ENCODE measurements at regions not wholly inside any gene's neighbourhood (a gene's known extent, or its start where the extent isn't known, plus 50 kb on each side); places are given as distances from the start of the nearest gene placed in this dataset.

DNA sequence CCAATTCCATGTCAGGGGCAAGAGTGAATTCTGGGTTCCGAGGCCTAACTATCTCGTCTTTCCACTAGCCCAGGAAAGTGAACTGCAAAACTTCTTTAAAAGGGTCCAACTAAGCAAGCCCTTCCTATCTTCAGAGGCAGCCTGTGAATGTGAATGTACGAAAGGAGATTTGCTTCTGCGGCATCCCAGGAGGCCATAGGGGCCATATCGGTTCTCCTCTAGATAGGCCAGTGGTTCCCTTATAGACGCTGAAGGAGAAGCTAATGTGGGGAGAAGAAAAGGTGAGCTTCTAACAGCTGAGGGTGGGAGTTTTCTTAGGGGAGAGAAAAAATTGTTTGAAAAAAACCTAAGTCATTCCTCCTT, 128.0 kb upstream of the C1orf174 start:
- peaks cover 0 to 3% of the 10 kb centered on the region in 2 donors for H3K27me3 ChIP-seq
- intact Hi-C loops (cut with DNase I; ENCODE audit: low total_unique reads) = no loop called here

DNA sequence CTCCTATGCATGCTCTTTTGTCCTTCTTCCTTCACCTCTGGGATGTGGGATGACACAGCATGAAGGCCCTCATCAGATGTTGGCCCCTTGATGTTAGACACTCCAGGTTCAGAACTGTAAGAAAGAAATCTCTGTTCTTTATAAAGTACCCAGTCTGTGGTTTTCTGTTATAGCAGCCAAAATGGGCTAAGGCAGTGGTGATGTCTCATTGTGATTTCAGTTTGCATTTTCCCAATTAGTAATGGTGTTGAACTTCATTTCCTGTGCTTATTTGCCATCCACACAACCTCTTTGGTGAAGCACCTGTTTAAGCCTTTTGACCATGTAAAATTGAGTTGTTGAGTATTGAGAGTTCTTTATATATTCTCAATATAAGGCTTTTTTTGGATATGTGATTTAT, 129.3 kb upstream of the C1orf174 start:
- intact Hi-C loops (cut with DNase I; ENCODE audit: low total_unique reads) = no loop called here
- H3K27ac ChIP-seq = no peak overlapping the region
- no peak for DNase-seq
- H3K27me3 ChIP-seq = peaks cover 0 to 3% of the 10 kb centered on the region in 2 donors
- H3K36me3 ChIP-seq = no peaks in the 10 kb centered on the region
- H3K4me1 ChIP-seq = no peaks in the 10 kb centered on the region
- TF ChIP-seq POLR2A (IDR thresholded peaks at IDR 0.05) = no peak
- TF ChIP-seq, protein P1, sequence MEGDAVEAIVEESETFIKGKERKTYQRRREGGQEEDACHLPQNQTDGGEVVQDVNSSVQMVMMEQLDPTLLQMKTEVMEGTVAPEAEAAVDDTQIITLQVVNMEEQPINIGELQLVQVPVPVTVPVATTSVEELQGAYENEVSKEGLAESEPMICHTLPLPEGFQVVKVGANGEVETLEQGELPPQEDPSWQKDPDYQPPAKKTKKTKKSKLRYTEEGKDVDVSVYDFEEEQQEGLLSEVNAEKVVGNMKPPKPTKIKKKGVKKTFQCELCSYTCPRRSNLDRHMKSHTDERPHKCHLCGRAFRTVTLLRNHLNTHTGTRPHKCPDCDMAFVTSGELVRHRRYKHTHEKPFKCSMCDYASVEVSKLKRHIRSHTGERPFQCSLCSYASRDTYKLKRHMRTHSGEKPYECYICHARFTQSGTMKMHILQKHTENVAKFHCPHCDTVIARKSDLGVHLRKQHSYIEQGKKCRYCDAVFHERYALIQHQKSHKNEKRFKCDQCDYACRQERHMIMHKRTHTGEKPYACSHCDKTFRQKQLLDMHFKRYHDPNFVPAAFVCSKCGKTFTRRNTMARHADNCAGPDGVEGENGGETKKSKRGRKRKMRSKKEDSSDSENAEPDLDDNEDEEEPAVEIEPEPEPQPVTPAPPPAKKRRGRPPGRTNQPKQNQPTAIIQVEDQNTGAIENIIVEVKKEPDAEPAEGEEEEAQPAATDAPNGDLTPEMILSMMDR (IDR thresholded peaks at IDR 0.05) = no peak
- H3K4me3 ChIP-seq = no peak overlapping the region
- no peaks in the 10 kb centered on the region for H3K9me3 ChIP-seq

More for the DNA sequence above, 128.0 kb upstream of the C1orf174 start:
- no peak overlapping the region for H3K4me3 ChIP-seq
- H3K4me1 ChIP-seq = no peaks in the 10 kb centered on the region
- no peaks in the 10 kb centered on the region for H3K36me3 ChIP-seq
- TF ChIP-seq, protein P1 (IDR thresholded peaks at IDR 0.05) = no peak
- TF ChIP-seq POLR2A (IDR thresholded peaks at IDR 0.05) = no peak
- DNase-seq = no peak
- no peak overlapping the region for H3K27ac ChIP-seq
- H3K9me3 ChIP-seq = no peaks in the 10 kb centered on the region

DNA sequence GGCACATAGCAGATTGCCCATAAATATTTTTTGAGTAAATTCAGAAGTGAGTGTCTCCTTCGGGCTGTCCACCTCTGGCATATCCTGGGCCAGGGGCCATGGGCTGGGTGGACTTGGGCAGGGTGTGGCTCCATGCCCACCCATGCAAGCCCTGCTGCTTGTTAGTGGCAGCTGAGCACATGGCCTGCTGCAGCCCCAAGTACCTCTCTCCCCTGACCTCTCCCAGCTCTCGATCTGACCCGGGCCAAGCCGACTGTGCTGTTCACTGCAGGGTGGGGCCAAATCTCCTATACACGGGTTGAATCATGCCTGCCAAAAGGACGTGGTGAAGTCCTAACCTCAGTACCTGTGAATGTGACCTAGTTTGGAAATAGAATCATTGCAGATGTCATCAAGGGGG, 132.5 kb upstream of the C1orf174 start:
- TF ChIP-seq POLR2A (IDR thresholded peaks at IDR 0.05) = no peak
- TF ChIP-seq, protein P1 (IDR thresholded peaks at IDR 0.05) = no peak
- no peak overlapping the region for H3K27ac ChIP-seq
- DNase-seq = no peak
- no peaks in the 10 kb centered on the region for H3K36me3 ChIP-seq
- H3K4me3 ChIP-seq = no peak overlapping the region
- no peaks in the 10 kb centered on the region for H3K4me1 ChIP-seq
- H3K27me3 ChIP-seq = no peaks in the 10 kb centered on the region
- intact Hi-C loops (cut with DNase I; ENCODE audit: low total_unique reads) = no loop called here
- H3K9me3 ChIP-seq = no peaks in the 10 kb centered on the region

DNA sequence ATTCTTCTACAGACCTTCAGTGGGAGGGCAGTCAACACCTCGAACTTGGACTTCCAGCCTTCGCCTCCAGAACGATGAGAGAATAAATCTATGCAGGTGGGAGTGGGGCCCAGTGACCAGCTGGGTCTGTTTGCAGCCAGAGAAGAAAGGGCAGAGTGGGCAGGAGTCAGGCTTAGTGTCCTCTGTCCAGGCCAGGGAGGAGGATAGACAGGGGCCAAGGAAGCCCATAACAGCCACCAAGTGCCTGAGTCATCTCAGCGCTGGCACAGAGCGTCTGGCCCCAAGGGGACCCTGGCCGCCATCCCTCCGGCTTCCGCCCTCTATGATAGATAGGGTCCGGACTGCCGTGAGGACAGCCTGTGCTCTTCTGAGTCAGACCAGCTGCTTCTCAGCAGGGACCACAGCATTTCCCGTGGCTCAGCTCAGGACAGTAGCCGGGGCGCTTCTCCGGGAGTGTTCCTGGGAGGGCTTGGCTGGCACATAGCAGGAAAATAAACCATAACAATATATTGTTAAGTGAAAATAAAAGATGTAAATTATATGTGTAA, 133.1 kb upstream of the C1orf174 start:
- TF ChIP-seq POLR2A (IDR thresholded peaks at IDR 0.05) = no peak
- TF ChIP-seq, protein P1 (IDR thresholded peaks at IDR 0.05) = no peak
- H3K4me3 ChIP-seq = no peak overlapping the region
- no peaks in the 10 kb centered on the region for H3K27me3 ChIP-seq
- H3K27ac ChIP-seq = no peak overlapping the region
- no peaks in the 10 kb centered on the region for H3K9me3 ChIP-seq
- DNase-seq = no peak
- intact Hi-C loops (cut with DNase I; ENCODE audit: low total_unique reads) = no loop called here
- no peaks in the 10 kb centered on the region for H3K36me3 ChIP-seq
- no peaks in the 10 kb centered on the region for H3K4me1 ChIP-seq

DNA sequence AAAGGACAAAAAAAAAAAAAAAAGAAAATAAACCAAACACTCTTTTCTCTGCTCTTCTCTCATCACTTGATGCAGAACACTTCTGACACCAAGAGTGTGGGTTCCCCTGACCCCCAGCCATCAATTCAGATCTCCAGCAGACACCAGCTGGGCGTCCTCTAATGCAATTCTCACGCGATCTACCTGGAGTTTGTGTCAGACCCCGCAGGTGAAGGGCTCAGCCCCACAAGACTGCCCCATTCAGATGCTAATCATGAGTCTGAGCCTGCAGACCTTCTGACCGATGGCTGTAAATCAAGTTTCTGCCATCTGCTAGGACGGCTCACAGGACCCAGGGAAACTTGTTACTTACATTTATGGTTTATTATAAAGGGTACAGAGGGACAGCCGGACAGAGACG, 133.6 kb upstream of the C1orf174 start:
- no peaks in the 10 kb centered on the region for H3K36me3 ChIP-seq
- H3K4me1 ChIP-seq = no peaks in the 10 kb centered on the region
- no peak for DNase-seq
- no peak for TF ChIP-seq POLR2A (IDR thresholded peaks at IDR 0.05)
- TF ChIP-seq, protein P1 (IDR thresholded peaks at IDR 0.05) = no peak
- no peak overlapping the region for H3K4me3 ChIP-seq
- H3K27me3 ChIP-seq = no peaks in the 10 kb centered on the region
- intact Hi-C loops (cut with DNase I; ENCODE audit: low total_unique reads) = no loop called here
- no peaks in the 10 kb centered on the region for H3K9me3 ChIP-seq
- no peak overlapping the region for H3K27ac ChIP-seq
